CD4-positive, alpha-beta T cell treated with Interleukin-6 at 100 ng/mL for 8 hours (primary cell): ENCODE measurements at regions not wholly inside any gene's neighbourhood (a gene's known extent, or its start where the extent isn't known, plus 50 kb on each side); places are given as distances from the start of the nearest gene placed in this dataset.
"Not testable (repeated sequence)": the region's sequence is repeated elsewhere in the genome, so short reads cannot be mapped to it uniquely, and the experiment has no call there.

Experiments used
- DNase-seq: peaks from one replicate; pipeline ENCODE4 v3.0.0-alpha.2; 2020; ENCODE audit warnings: mixed read lengths, low spot score

GRCh38 chr9:38518826-38519225, 94.6 kb upstream of the IGFBPL1 start:
- DNase-seq, result no peak

GRCh38 chr9:38516273-38516672, 92.0 kb upstream of the IGFBPL1 start:
- DNase-seq, result peak; percentile 12

GRCh38 chr9:38515055-38515454, 90.8 kb upstream of the IGFBPL1 start:
- not testable (repeated sequence) for DNase-seq

- DNase-seq, result not testable (repeated sequence)
Measured at GRCh38 chr9:38510340-38510739, 86.1 kb upstream of the IGFBPL1 start.

- no peak for DNase-seq
Measured at GRCh38 chr9:38507587-38507986, 83.3 kb upstream of the IGFBPL1 start.

- DNase-seq, result not testable (repeated sequence)
Measured at GRCh38 chr9:38500171-38500570, 75.9 kb upstream of the IGFBPL1 start.

- not testable (repeated sequence) for DNase-seq
Measured at GRCh38 chr9:38498551-38498950, 74.3 kb upstream of the IGFBPL1 start.

- DNase-seq, result no peak
Measured at GRCh38 chr9:38489057-38489456, 64.8 kb upstream of the IGFBPL1 start.

- DNase-seq, result no peak
Measured at GRCh38 chr9:38488156-38488698, 64.0 kb upstream of the IGFBPL1 start.

- DNase-seq, result not testable (repeated sequence)
Measured at GRCh38 chr9:38487418-38488155, 63.3 kb upstream of the IGFBPL1 start.

GRCh38 chr9:38486837-38487236, 62.6 kb upstream of the IGFBPL1 start:
- no peak for DNase-seq

GRCh38 chr9:38486056-38486615, 61.9 kb upstream of the IGFBPL1 start:
- DNase-seq, result no peak

- DNase-seq, result not testable (repeated sequence)
Measured at GRCh38 chr9:38484076-38484665, 59.9 kb upstream of the IGFBPL1 start.

- DNase-seq, result no peak
Measured at GRCh38 chr9:38482918-38483592, 58.8 kb upstream of the IGFBPL1 start.

GRCh38 chr9:38478211-38478610, 54.0 kb upstream of the IGFBPL1 start:
- DNase-seq, result no peak

- DNase-seq, result not testable (repeated sequence)
Measured at GRCh38 chr9:38474476-38474875, 50.2 kb upstream of the IGFBPL1 start.
